ENCODE measurements at regions not wholly inside any gene's neighbourhood (a gene's known extent, or its start where the extent isn't known, plus 50 kb on each side); places are given as distances from the start of the nearest gene placed in this dataset.

DNA sequence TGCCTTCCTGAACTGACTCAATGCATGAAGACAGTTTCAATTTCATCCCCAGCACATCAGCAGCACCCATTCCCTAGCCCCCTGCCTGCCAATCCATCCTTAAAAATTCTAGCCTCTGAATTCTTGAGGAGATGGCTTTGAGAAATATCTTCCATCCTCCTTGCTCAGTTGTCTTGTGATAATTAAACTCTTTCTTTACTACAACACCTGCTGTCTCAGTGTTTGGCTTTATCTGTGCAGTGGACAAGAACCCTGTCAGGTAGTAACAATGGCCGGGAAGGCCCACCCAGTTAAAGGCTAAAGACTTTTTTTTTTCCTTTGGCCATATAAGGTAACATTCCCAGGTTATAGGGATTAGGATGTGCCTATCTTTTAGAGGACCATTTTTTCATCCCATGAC, 114.4 kb upstream of the NAP1L1 start:
- no peak overlapping the region for H3K4me3 ChIP-seq (ENCODE audit: control insufficient read depth, low read depth, low read length)
- TF ChIP-seq, protein P1, sequence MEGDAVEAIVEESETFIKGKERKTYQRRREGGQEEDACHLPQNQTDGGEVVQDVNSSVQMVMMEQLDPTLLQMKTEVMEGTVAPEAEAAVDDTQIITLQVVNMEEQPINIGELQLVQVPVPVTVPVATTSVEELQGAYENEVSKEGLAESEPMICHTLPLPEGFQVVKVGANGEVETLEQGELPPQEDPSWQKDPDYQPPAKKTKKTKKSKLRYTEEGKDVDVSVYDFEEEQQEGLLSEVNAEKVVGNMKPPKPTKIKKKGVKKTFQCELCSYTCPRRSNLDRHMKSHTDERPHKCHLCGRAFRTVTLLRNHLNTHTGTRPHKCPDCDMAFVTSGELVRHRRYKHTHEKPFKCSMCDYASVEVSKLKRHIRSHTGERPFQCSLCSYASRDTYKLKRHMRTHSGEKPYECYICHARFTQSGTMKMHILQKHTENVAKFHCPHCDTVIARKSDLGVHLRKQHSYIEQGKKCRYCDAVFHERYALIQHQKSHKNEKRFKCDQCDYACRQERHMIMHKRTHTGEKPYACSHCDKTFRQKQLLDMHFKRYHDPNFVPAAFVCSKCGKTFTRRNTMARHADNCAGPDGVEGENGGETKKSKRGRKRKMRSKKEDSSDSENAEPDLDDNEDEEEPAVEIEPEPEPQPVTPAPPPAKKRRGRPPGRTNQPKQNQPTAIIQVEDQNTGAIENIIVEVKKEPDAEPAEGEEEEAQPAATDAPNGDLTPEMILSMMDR (conservative IDR thresholded peaks at IDR 0.05; ENCODE audit: control insufficient read depth, insufficient read depth, low read depth, low read length) = no peak
- no peak for DNase-seq (ENCODE audit: low read depth)

DNA sequence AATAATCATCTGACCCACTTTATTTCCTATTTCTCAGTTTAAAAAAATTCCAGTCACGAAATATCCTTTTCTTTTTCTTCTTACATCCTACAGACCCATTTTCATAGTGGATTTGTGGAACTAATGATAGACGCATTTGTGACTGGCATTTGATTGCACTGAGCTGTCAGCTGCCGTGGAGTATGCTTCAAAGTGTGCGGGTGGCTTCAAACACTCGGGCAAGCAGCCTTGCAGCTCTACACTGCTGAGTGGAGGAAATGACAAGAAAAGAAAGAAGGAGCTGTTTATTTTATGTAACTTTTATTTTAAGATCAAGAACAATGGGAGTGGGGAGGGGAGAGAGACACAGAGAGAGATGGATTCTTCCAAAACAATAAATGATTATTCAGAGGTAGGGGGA, 112.8 kb upstream of the NAP1L1 start:
- no peak for DNase-seq (ENCODE audit: low read depth)
- H3K4me3 ChIP-seq (ENCODE audit: control insufficient read depth, low read depth, low read length) = no peak overlapping the region
- TF ChIP-seq, protein P1 (conservative IDR thresholded peaks at IDR 0.05; ENCODE audit: control insufficient read depth, insufficient read depth, low read depth, low read length) = no peak

DNA sequence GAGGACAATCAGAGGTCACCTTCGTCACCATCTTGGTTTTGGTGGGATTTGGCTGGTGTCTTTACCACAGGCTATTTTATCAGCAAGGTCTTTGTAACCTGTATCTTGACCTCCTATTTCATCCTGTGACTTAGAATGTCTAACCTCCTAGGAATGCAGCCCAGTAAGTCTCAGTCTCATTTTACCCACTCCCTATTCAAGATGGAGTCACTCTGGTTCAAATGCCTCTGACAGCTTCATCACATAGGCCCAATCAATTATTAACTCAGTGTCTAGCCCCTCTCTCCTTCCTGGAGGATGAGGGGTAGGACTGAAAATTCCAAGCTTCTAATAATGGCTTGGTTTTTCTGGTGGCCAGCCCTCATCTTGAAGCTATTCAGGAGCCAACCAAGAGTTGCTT, 111.4 kb upstream of the NAP1L1 start:
- TF ChIP-seq, protein P1 (conservative IDR thresholded peaks at IDR 0.05; ENCODE audit: control insufficient read depth, insufficient read depth, low read depth, low read length) = no peak
- H3K4me3 ChIP-seq (ENCODE audit: control insufficient read depth, low read depth, low read length) = no peak overlapping the region
- no peak for DNase-seq (ENCODE audit: low read depth)

DNA sequence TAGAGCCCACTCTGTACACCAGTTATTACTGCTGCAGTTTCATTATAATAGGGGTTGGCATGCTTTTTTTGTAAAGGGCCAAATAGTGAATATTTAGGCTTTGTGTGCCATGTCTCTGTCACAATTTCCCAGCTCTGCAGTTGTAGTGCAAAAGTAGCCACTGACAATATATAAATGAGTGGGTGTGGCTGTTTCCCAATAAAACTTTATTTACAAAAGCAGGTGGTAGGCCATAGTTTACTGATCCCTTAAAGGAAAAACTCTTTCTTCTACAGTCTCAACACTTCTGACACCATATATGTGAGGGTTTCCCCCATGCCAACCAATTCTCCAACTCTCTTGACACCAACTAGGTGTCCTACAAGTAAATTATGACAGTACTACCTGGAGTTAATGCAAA, 110.2 kb upstream of the NAP1L1 start:
- H3K4me3 ChIP-seq (ENCODE audit: control insufficient read depth, low read depth, low read length) = no peak overlapping the region
- TF ChIP-seq, protein P1 (conservative IDR thresholded peaks at IDR 0.05; ENCODE audit: control insufficient read depth, insufficient read depth, low read depth, low read length) = no peak
- DNase-seq (ENCODE audit: low read depth) = no peak

DNA sequence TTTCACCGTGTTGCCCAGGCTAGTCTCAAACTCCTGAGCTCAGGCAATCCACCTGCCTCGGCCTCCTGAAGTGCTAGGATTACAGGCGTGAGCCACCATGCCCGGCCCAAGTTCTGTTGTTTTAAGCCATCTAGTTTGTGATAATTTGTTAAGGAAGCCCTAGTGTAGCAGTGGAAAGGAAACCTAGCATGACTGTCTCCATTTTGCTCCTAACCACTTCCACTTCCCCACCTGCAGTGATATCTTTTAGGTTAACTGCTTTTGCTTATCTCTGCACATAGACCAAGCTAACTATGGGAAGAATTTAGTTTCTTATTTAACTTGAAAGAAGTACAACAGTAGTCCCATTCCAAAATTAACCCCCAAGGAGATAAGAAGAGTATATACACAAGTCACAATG, 109.5 kb upstream of the NAP1L1 start:
- no peak overlapping the region for H3K4me3 ChIP-seq (ENCODE audit: control insufficient read depth, low read depth, low read length)
- TF ChIP-seq, protein P1 (conservative IDR thresholded peaks at IDR 0.05; ENCODE audit: control insufficient read depth, insufficient read depth, low read depth, low read length) = no peak
- DNase-seq (ENCODE audit: low read depth) = no peak

DNA sequence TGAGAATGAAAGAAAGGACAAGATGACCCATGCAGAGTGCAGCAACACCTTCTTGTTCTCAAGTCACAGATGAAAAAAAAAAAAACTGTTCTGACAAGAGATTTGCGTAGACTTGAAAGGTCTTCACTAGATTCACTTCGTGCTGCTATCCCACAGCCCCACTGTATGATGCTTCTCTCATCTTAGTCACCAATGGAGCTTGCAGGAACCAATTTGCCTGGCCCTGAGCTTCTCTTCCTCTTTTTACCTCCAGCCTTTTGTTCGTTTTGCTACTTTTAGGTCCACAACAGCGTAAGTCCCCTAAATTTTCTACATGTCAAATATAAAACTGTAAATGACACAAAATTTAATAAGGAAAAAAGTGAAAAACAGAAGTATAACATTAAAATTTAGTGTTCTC, 107.9 kb upstream of the NAP1L1 start:
- TF ChIP-seq, protein P1 (conservative IDR thresholded peaks at IDR 0.05; ENCODE audit: control insufficient read depth, insufficient read depth, low read depth, low read length) = no peak
- no peak for DNase-seq (ENCODE audit: low read depth)
- H3K4me3 ChIP-seq (ENCODE audit: control insufficient read depth, low read depth, low read length) = no peak overlapping the region

DNA sequence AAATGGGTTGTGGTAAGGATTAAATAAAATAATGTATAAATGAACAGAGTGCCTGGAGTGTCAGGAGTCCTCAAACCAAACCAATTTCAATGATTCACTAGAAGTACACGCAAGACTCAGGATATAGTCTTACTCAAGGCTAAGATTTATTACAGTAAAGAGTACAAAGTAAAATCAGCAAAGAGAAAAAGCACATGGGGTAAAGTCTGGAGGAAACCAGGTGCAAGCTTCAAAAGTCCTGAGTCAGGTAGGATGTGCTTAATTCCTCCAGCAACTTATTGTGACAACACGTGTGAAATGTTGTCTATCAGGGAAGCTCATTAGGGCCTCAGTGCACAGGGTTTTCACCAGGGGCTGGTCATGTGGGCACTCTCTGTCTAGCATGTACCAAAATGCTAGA, 105.8 kb upstream of the NAP1L1 start:
- DNase-seq (ENCODE audit: low read depth) = peak; percentile 16
- no peak overlapping the region for H3K4me3 ChIP-seq (ENCODE audit: control insufficient read depth, low read depth, low read length)
- TF ChIP-seq, protein P1 (conservative IDR thresholded peaks at IDR 0.05; ENCODE audit: control insufficient read depth, insufficient read depth, low read depth, low read length) = no peak

All from fibroblast of mammary gland (primary cell).